Ectodermal cell (in vitro differentiated cells): ENCODE measurements at regions not wholly inside any gene's neighbourhood (a gene's known extent, or its start where the extent isn't known, plus 50 kb on each side); places are given as distances from the start of the nearest gene placed in this dataset.

Experiments
- H3K27ac ChIP-seq: 2 replicates; pipeline ENCODE4 v1.7.0; 2013; ENCODE audit warnings: mild to moderate bottlenecking, low read depth, low read length; ENCODE audit not compliant: insufficient read depth, poor library complexity, severe bottlenecking
- H3K27me3 ChIP-seq: 2 replicates; pipeline ENCODE4 v1.7.0; 2013; ENCODE audit warnings: mild to moderate bottlenecking, low read length; ENCODE audit not compliant: insufficient read depth, control insufficient read depth, poor library complexity, severe bottlenecking
- H3K36me3 ChIP-seq: one replicate; pipeline ENCODE4 v1.7.0; 2013; ENCODE audit warnings: low read length; ENCODE audit not compliant: control insufficient read depth, insufficient read depth
- H3K4me1 ChIP-seq: one replicate; pipeline ENCODE4 v1.7.0; 2013; ENCODE audit warnings: low read length; ENCODE audit not compliant: control insufficient read depth, insufficient read depth
- H3K4me3 ChIP-seq: 2 replicates; pipeline ENCODE4 v1.7.0; 2013; ENCODE audit warnings: low read depth, low read length, control low read depth; ENCODE audit not compliant: insufficient read depth
- H3K9me3 ChIP-seq: 2 replicates; pipeline ENCODE4 v1.7.0; 2013; ENCODE audit warnings: mild to moderate bottlenecking, low read length, moderate library complexity; ENCODE audit not compliant: control insufficient read depth
- WGBS, 2 experiments: methylation state at CpG; one replicate each; pipeline ENCODE4 v1.1.7; 2013; ENCODE audit warnings: missing lambda C conversion rate in 2 of 2; 5-methylcytosine and 5-hydroxymethylcytosine counted together

DNA sequence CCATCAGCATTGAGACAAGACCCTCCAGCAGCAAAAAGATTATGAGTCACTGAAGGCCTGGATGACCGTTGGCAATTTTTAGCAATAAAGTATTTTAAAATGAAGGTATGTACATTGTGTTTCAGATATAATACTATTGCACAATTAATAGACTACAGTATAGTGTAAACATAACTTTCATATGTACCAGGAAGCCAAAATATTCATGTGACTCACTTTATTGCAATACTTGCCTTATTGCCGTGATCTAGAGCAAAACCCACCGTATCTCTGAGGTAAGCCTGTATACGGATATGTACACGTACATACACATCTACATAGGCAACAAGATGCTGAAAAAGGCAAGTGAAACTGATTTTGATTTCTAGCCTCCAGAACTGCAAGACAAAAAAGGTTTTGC lies 103.3 kb downstream of the EDNRB start:
- H3K4me1 ChIP-seq = no peaks in the 10 kb centered on the region
- H3K9me3 ChIP-seq = no peaks in the 10 kb centered on the region
- no peaks in the 10 kb centered on the region for H3K36me3 ChIP-seq
- H3K27me3 ChIP-seq = no peaks in the 10 kb centered on the region
- H3K4me3 ChIP-seq = no peak overlapping the region
- no peak overlapping the region for H3K27ac ChIP-seq
- 96 to 97% methylated on average over 4 of the region's 5 CpGs for WGBS, 2 experiments
